NCI-H524 (cell line): ENCODE measurements at regions not wholly inside any gene's neighbourhood (a gene's known extent, or its start where the extent isn't known, plus 50 kb on each side); places are given as distances from the start of the nearest gene placed in this dataset.

Experiments
- DNase-seq, 2 experiments: peaks; one replicate each; lab custom pipeline; 2025; lab: John Stamatoyannopoulos, UW

GRCh38 chr1:68293122-68293521, 60.8 kb upstream of the WLS start:
- DNase-seq, result no peak

- DNase-seq, result no peak
Measured at GRCh38 chr1:68291688-68292384, 59.5 kb upstream of the WLS start.

- no peak for DNase-seq
Measured at GRCh38 chr1:68287241-68287640, 54.9 kb upstream of the WLS start.

GRCh38 chr1:68285046-68285445, 52.7 kb upstream of the WLS start:
- DNase-seq, result no peak

GRCh38 chr1:68281946-68282615, 49.8 kb upstream of the WLS start:
- no peak for DNase-seq
